GM19043 (cell line): ENCODE measurements at regions not wholly inside any gene's neighbourhood (a gene's known extent, or its start where the extent isn't known, plus 50 kb on each side); places are given as distances from the start of the nearest gene placed in this dataset.
"Not testable (repeated sequence)": the region's sequence is repeated elsewhere in the genome, so short reads cannot be mapped to it uniquely, and the experiment has no call there.

ENCODE experiments used
- ATAC-seq: cut with Tn5 transposase; IDR thresholded peaks from one replicate; pipeline ENCODE4 v1.9.1; 2021; ENCODE audit warnings: low read depth; ENCODE audit not compliant: unreplicated experiment

GRCh38 chr2:189231719-189232323, 52.3 kb upstream of the COL5A2 start:
- ATAC-seq, result no peak

- peak; percentile 89 for ATAC-seq
Measured at GRCh38 chr2:189232759-189233406, 53.3 kb upstream of the COL5A2 start.

- ATAC-seq, result no peak
Measured at GRCh38 chr2:189233527-189233926, 54.0 kb upstream of the COL5A2 start.

- ATAC-seq, result no peak
Measured at GRCh38 chr2:189234991-189235390, 55.4 kb upstream of the COL5A2 start.

GRCh38 chr2:189236066-189236465, 56.5 kb upstream of the COL5A2 start:
- ATAC-seq, result no peak

GRCh38 chr2:189238903-189239302, 59.3 kb upstream of the COL5A2 start:
- ATAC-seq, result no peak

- ATAC-seq, result not testable (repeated sequence)
Measured at GRCh38 chr2:189243843-189244242, 64.3 kb upstream of the COL5A2 start.

GRCh38 chr2:189247276-189247675, 67.7 kb upstream of the COL5A2 start:
- no peak for ATAC-seq

GRCh38 chr2:189248141-189248540, 68.6 kb upstream of the COL5A2 start:
- no peak for ATAC-seq

- no peak for ATAC-seq
Measured at GRCh38 chr2:189249171-189249570, 69.6 kb upstream of the COL5A2 start.

- ATAC-seq, result no peak
Measured at GRCh38 chr2:189249901-189250300, 70.3 kb upstream of the COL5A2 start.

- no peak for ATAC-seq
Measured at GRCh38 chr2:189252991-189253675, 73.6 kb upstream of the COL5A2 start.

GRCh38 chr2:189253836-189254235, 74.3 kb upstream of the COL5A2 start:
- no peak for ATAC-seq

- ATAC-seq, result no peak
Measured at GRCh38 chr2:189254268-189254883, 74.8 kb upstream of the COL5A2 start.

GRCh38 chr2:189255711-189256110, 76.2 kb upstream of the COL5A2 start:
- no peak for ATAC-seq

- ATAC-seq, result no peak
Measured at GRCh38 chr2:189258616-189259365, 79.2 kb upstream of the COL5A2 start.

- ATAC-seq, result no peak
Measured at GRCh38 chr2:189260361-189260814, 80.8 kb upstream of the COL5A2 start.

GRCh38 chr2:189261431-189261841, 81.9 kb upstream of the COL5A2 start:
- ATAC-seq, result no peak

GRCh38 chr2:189261916-189262315, 82.4 kb upstream of the COL5A2 start:
- no peak for ATAC-seq

GRCh38 chr2:189265696-189266320, 86.2 kb upstream of the COL5A2 start:
- no peak for ATAC-seq
